Tibial nerve (tissue), 4 donors: ENCODE measurements at regions not wholly inside any gene's neighbourhood (a gene's known extent, or its start where the extent isn't known, plus 50 kb on each side); places are given as distances from the start of the nearest gene placed in this dataset.

Source experiments
- DNase-seq, 2 donors: peaks; one replicate each; pipeline ENCODE4 v3.0.0-alpha.2; 2019; ENCODE audit warnings: low spot score in 2 of 2
- H3K27ac ChIP-seq, 4 donors: fragments of 200-600 bp; sonication (generic) in 3 of 4; one replicate each; pipeline ENCODE4 v1.5.1; 2017 to 2019; ENCODE audit warnings: mild to moderate bottlenecking in 1 of 4
- H3K27me3 ChIP-seq, 2 donors: fragments of 200-600 bp; sonication (generic) in 1 of 2; one replicate each; pipeline versions ENCODE4 v1.5.1 to v1.6.0; 2017 to 2019
- H3K36me3 ChIP-seq, 3 donors: fragments of 200-600 bp; sonication (generic); one replicate each; pipeline ENCODE4 v1.5.1; 2018 to 2019
- H3K4me1 ChIP-seq, 4 donors: fragments of 200-600 bp; sonication (generic) in 3 of 4; one replicate each; pipeline ENCODE4 v1.5.1; 2017 to 2019
- H3K4me3 ChIP-seq, 4 donors: fragments of 200-600 bp; sonication (generic) in 3 of 4; one replicate each; pipeline ENCODE4 v1.5.1; 2017 to 2019; ENCODE audit warnings: mild to moderate bottlenecking in 1 of 4, moderate library complexity in 1 of 4
- H3K9me3 ChIP-seq, 4 donors: fragments of 200-600 bp; sonication (generic) in 3 of 4; one replicate each; pipeline ENCODE4 v1.5.1; 2017 to 2019
- CTCF ChIP-seq, 5 experiments: fragments of 200-600 bp in 3 of 5; fragments of 450-650 bp in 2 of 5; sonication (generic) in 3 of 5; IDR thresholded peaks; one replicate each; pipeline ENCODE4 v1.5.1; 2016 to 2019; ENCODE audit warnings: antibody characterized with exemption in 5 of 5, mild to moderate bottlenecking in 3 of 5, moderate library complexity in 2 of 5
- EP300 ChIP-seq, 2 donors: sonication (generic); formaldehyde crosslinking; IDR thresholded peaks; one replicate each; pipeline ENCODE4 v1.6.1; 2017; ENCODE audit warnings: antibody characterized with exemption in 2 of 2, mild to moderate bottlenecking in 1 of 2
- POLR2A ChIP-seq, 2 donors: fragments of 450-650 bp; IDR thresholded peaks; one replicate each; pipeline ENCODE4 v1.6.1; 2017; ENCODE audit warnings: antibody characterized with exemption in 2 of 2, mild to moderate bottlenecking in 2 of 2, moderate library complexity in 2 of 2
- WGBS, 2 donors: methylation state at CpG; one replicate each; pipeline ENCODE4 v1.1.5; 2018; 5-methylcytosine and 5-hydroxymethylcytosine counted together

- Histone ChIP-seq H3K9me3 (no peaks in the 10 kb centered on the region), H3K27ac (no peak overlapping the region), H3K36me3 (no peaks in the 10 kb centered on the region), H3K4me3 (no peak overlapping the region), H3K27me3 (no peaks in the 10 kb centered on the region), H3K4me1 (no peaks in the 10 kb centered on the region)
- TF ChIP-seq CTCF (IDR thresholded peaks at IDR 0.05) (no peak), POLR2A (IDR thresholded peaks at IDR 0.05) (no peak), EP300 (IDR thresholded peaks at IDR 0.05) (no peak)
- WGBS, 2 donors: 61 to 63% methylated on average over 3 of the region's 3 CpGs
- DNase-seq: no peak
Measured at GRCh38 chr15:47367726-47368390, 349.4 kb upstream of the SEMA6D start.

- Histone ChIP-seq H3K27me3 (no peaks in the 10 kb centered on the region), H3K4me3 (no peak overlapping the region), H3K4me1 (no peaks in the 10 kb centered on the region), H3K36me3 (no peaks in the 10 kb centered on the region), H3K27ac (no peak overlapping the region), H3K9me3 (no peaks in the 10 kb centered on the region)
- DNase-seq: no peak
- TF ChIP-seq POLR2A (IDR thresholded peaks at IDR 0.05): no peak
- no peak for TF ChIP-seq CTCF (IDR thresholded peaks at IDR 0.05)
- no peak for TF ChIP-seq EP300 (IDR thresholded peaks at IDR 0.05)
- WGBS, 2 donors: 94 to 98% methylated on average over 2 of the region's 2 CpGs
Measured at GRCh38 chr15:47371939-47372338, 345.4 kb upstream of the SEMA6D start.

- TF ChIP-seq CTCF (IDR thresholded peaks at IDR 0.05) (no peak), POLR2A (IDR thresholded peaks at IDR 0.05) (no peak), EP300 (IDR thresholded peaks at IDR 0.05) (no peak)
- no peak overlapping the region for H3K4me3 ChIP-seq
- no peak for DNase-seq
- no peaks in the 10 kb centered on the region for H3K27me3 ChIP-seq
- H3K27ac ChIP-seq: no peak overlapping the region
- no peaks in the 10 kb centered on the region for H3K9me3 ChIP-seq
- WGBS, 2 donors: 20 to 22% methylated on average over 1 of the region's 1 CpG
- H3K4me1 ChIP-seq: no peaks in the 10 kb centered on the region
- H3K36me3 ChIP-seq: no peaks in the 10 kb centered on the region
Measured at GRCh38 chr15:47374222-47374621, 343.1 kb upstream of the SEMA6D start.

GRCh38 chr15:47376190-47376589 lies 341.1 kb upstream of the SEMA6D start:
- TF ChIP-seq CTCF (IDR thresholded peaks at IDR 0.05) (no peak), POLR2A (IDR thresholded peaks at IDR 0.05) (no peak), EP300 (IDR thresholded peaks at IDR 0.05) (no peak)
- no peaks in the 10 kb centered on the region for H3K9me3 ChIP-seq
- H3K36me3 ChIP-seq: no peaks in the 10 kb centered on the region
- 53 to 61% methylated on average over 3 of the region's 3 CpGs for WGBS, 2 donors
- DNase-seq: no peak
- H3K27me3 ChIP-seq: no peaks in the 10 kb centered on the region
- H3K27ac ChIP-seq: no peak overlapping the region
- no peak overlapping the region for H3K4me3 ChIP-seq
- H3K4me1 ChIP-seq: no peaks in the 10 kb centered on the region

- TF ChIP-seq POLR2A (IDR thresholded peaks at IDR 0.05) (no peak), CTCF (IDR thresholded peaks at IDR 0.05) (no peak), EP300 (IDR thresholded peaks at IDR 0.05) (no peak)
- Histone ChIP-seq H3K4me1 (no peaks in the 10 kb centered on the region), H3K27me3 (no peaks in the 10 kb centered on the region), H3K4me3 (no peak overlapping the region), H3K9me3 (no peaks in the 10 kb centered on the region), H3K36me3 (no peaks in the 10 kb centered on the region), H3K27ac (no peak overlapping the region)
- DNase-seq: no peak
- WGBS, 2 donors: 48 to 51% methylated on average over 2 of the region's 2 CpGs
Measured at GRCh38 chr15:47377465-47377864, 339.8 kb upstream of the SEMA6D start.
